PC-9 (cell line): ENCODE measurements at regions not wholly inside any gene's neighbourhood (a gene's known extent, or its start where the extent isn't known, plus 50 kb on each side); places are given as distances from the start of the nearest gene placed in this dataset.

Source experiments
- BruUV-seq: library from RNA; stranded (reverse); fragments of 400-500 nt; replicated peaks from 2 replicates; lab custom pipeline; 2021; lab: Mats Ljungman, UMichigan
- CTCF ChIA-PET: fragments of 300-600 bp; sonication (Branson Sonifier 250); formaldehyde crosslinking; loops from one replicate; lab custom pipeline; 2022; ENCODE audit warnings: antibody characterized with exemption; lab: Charles Lee
- POLR2A ChIA-PET: fragments of 300-600 bp; sonication (Branson Sonifier 250); formaldehyde crosslinking; loops from one replicate; lab custom pipeline; 2022; ENCODE audit warnings: antibody characterized with exemption; ENCODE audit not compliant: unreplicated experiment; lab: Charles Lee
- DNase-seq, 2 experiments: peaks; one replicate each; pipeline versions ENCODE4 v3.0.0 to v3.0.0-alpha.2; 2015 to 2022; ENCODE audit warnings: mixed read lengths in 1 of 2
- H2AFZ ChIP-seq: fragments of 200-600 bp; sonication (generic); 2 replicates; pipeline ENCODE4 v1.8.1; 2017; ENCODE audit warnings: antibody characterized with exemption
- H3F3A ChIP-seq: fragments of 200-600 bp; sonication (generic); 2 replicates; pipeline ENCODE4 v1.8.1; 2017; ENCODE audit warnings: antibody characterized with exemption, mild to moderate bottlenecking, low read depth; ENCODE audit not compliant: insufficient read depth
- H3K27ac ChIP-seq: fragments of 200-600 bp; sonication (generic); 2 replicates; pipeline ENCODE4 v1.6.1; 2016; ENCODE audit warnings: mixed run types
- H3K27me3 ChIP-seq: fragments of 200-600 bp; sonication (generic); 2 replicates; pipeline ENCODE4 v1.6.1; 2016; ENCODE audit warnings: low read depth, mixed run types; ENCODE audit not compliant: insufficient read depth
- H3K36me3 ChIP-seq: fragments of 200-600 bp; sonication (generic); 2 replicates; pipeline ENCODE4 v1.6.1; 2016; ENCODE audit warnings: low read depth, mixed run types
- H3K4me1 ChIP-seq: fragments of 200-600 bp; sonication (generic); replicated peaks from 2 replicates; pipeline ENCODE4 v1.6.1; 2016; ENCODE audit warnings: mixed run types; ENCODE audit not compliant: insufficient read depth
- H3K4me2 ChIP-seq: fragments of 200-600 bp; sonication (generic); 2 replicates; pipeline ENCODE4 v1.6.1; 2017; ENCODE audit warnings: mixed run types
- H3K4me3 ChIP-seq: fragments of 200-600 bp; sonication (generic); 2 replicates; pipeline ENCODE4 v1.6.1; 2016; ENCODE audit warnings: mixed run types
- H3K79me2 ChIP-seq: fragments of 200-600 bp; sonication (generic); 2 replicates; pipeline ENCODE4 v1.6.1; 2017; ENCODE audit warnings: low read depth, mixed run types
- H3K9me2 ChIP-seq: fragments of 200-600 bp; sonication (generic); 2 replicates; pipeline ENCODE4 v1.8.1; 2017; ENCODE audit warnings: mild to moderate bottlenecking; ENCODE audit not compliant: insufficient read depth
- H3K9me3 ChIP-seq: fragments of 200-600 bp; sonication (generic); 2 replicates; pipeline ENCODE4 v1.8.1; 2016; ENCODE audit warnings: low read depth; ENCODE audit not compliant: insufficient read depth
- H4K20me1 ChIP-seq: fragments of 200-600 bp; sonication (generic); 2 replicates; pipeline ENCODE4 v1.8.1; 2017; ENCODE audit not compliant: insufficient read depth
- CTCF ChIP-seq: fragments of 200-600 bp; sonication (generic); conservative IDR thresholded peaks from 2 replicates; pipeline ENCODE4 v1.6.1; 2017; ENCODE audit warnings: mixed run types, antibody characterized with exemption, mild to moderate bottlenecking, moderate library complexity
- EZH2 ChIP-seq: fragments of 200-600 bp; sonication (generic); IDR thresholded peaks from 2 replicates; pipeline ENCODE4 v1.8.0; 2017; ENCODE audit warnings: antibody characterized with exemption, low read depth
- intact Hi-C: fragments of 100-400 bp; cut with micrococcal nuclease; formaldehyde crosslinking; loops from one replicate; pipeline ENCODE4 v1.10.0; 2022; ENCODE audit not compliant: unreplicated experiment

DNA sequence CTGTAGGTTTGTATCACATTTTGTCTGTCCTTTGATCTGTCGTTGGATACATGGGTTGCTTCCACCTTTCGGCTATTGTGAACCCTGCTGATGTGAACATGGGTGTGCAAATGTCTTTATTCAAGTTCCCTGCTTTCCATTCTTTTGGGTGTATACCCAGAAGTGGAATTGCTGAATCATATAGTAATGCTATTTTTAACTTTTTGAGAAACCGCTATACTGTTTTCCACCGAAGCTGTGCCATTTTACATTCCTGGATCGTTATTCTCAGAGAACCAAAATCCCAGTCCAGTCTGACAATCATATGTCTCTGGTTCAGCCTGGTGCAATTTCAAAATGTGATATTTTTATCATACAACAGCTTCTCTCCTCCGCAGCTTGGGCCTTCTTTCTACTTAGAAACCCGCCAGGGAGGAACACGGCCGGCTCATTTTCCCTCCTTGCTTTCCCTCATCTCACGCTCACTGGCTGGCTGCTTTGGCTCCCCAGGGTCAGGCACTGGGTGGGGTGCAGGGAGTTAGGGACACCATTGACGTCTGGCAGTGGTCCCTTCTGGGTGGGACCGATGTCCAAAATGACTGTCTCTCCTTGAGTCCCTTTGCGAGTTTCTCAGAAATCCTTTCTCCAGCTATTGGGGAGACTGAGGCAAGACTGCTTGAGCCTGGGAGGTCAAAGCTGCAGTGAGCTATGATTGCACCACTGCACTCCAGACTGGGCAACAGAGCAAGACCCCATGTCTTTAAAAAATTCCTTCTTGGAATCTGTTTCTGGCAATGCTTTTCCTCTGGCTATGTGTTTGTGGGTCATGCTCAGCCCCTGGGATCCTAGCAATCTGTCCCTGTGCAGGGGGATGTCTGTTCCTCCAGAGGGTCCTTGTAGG lies 73.5 kb upstream of the AKT3 start:
- ChIA-PET CTCF (interaction anchor here (0.6 kb wide), 1 partner anchor 79 kb away, joined by 3 read pairs; no protein-coding TSS in a partner anchor), POLR2A (interaction anchor here (0.7 to 1.1 kb wide), 2 partner anchors 73 to 136 kb away, joined by 3 to 9 read pairs; partner anchors contain the start of gene AKT3)
- H3K9me2 ChIP-seq: no peaks in the 10 kb centered on the region
- H3K79me2 ChIP-seq: no peaks in the 10 kb centered on the region
- H2AFZ ChIP-seq: no peak overlapping the region
- BruUV-seq: TSS peak; percentile 69
- peaks cover 76% of the 10 kb centered on the region for H3K4me1 ChIP-seq
- TF ChIP-seq CTCF: no peak
- no peak for TF ChIP-seq EZH2
- H3K27me3 ChIP-seq: no peaks in the 10 kb centered on the region
- peak overlapping the region; percentile 74 for H3K4me2 ChIP-seq
- H4K20me1 ChIP-seq: no peaks in the 10 kb centered on the region
- H3K27ac ChIP-seq: peak overlapping the region; percentile 97
- 0 out of 2 replicates have a peak, but pooled peaks cover 3% of the 10 kb centered on the region for H3K36me3 ChIP-seq
- H3K9me3 ChIP-seq: no peaks in the 10 kb centered on the region
- H3K4me3 ChIP-seq: peak overlapping the region; percentile 8; the same call in 1 of the 2 replicates
- intact Hi-C loops: loop anchor here (1.0 to 10.0 kb wide), 2 partner anchors 125 to 209 kb away; no protein-coding TSS in a partner anchor
- no peak for DNase-seq
- peaks cover 49% of the 10 kb centered on the region for H3F3A ChIP-seq

GRCh38 chr1:243921111-243921510 lies 71.1 kb upstream of the AKT3 start:
- BruUV-seq: no TSS peak
- no peaks in the 10 kb centered on the region for H3K9me3 ChIP-seq
- CTCF ChIA-PET: no interaction called here
- no peaks in the 10 kb centered on the region for H3K79me2 ChIP-seq
- H3K4me1 ChIP-seq: peaks cover 76% of the 10 kb centered on the region
- H3K9me2 ChIP-seq: no peaks in the 10 kb centered on the region
- H3K27me3 ChIP-seq: no peaks in the 10 kb centered on the region
- no peak overlapping the region for H3K4me2 ChIP-seq
- H3K4me3 ChIP-seq: no peak overlapping the region
- no peak overlapping the region for H3K27ac ChIP-seq
- 0 out of 2 replicates have a peak, but pooled peaks cover 3% of the 10 kb centered on the region for H3K36me3 ChIP-seq
- POLR2A ChIA-PET: no interaction called here
- H4K20me1 ChIP-seq: no peaks in the 10 kb centered on the region
- H2AFZ ChIP-seq: no peak overlapping the region
- peaks cover 46% of the 10 kb centered on the region for H3F3A ChIP-seq
- intact Hi-C loops: loop anchor here (10.0 kb wide), 1 partner anchor 206 kb away; no protein-coding TSS in a partner anchor
- DNase-seq: no peak
- TF ChIP-seq CTCF: no peak
- TF ChIP-seq EZH2: no peak

- H3K4me1 ChIP-seq: peaks cover 56% of the 10 kb centered on the region
- ChIA-PET CTCF (no interaction called here), POLR2A (interaction anchor here (0.7 kb wide), 1 partner anchor 9 kb away, joined by 3 read pairs; no protein-coding TSS in a partner anchor)
- H3K27me3 ChIP-seq: no peaks in the 10 kb centered on the region
- intact Hi-C loops: loop anchor here (2.0 to 5.0 kb wide), 2 partner anchors 66 to 131 kb away; partner anchors contain the start of gene AKT3
- peak in 1 of 2 experiments; percentile 50 for DNase-seq
- H3F3A ChIP-seq: peaks cover 24% of the 10 kb centered on the region
- no peaks in the 10 kb centered on the region for H3K79me2 ChIP-seq
- H3K4me3 ChIP-seq: peak overlapping the region; percentile 35; the same call in 1 of the 2 replicates
- peak overlapping the region; percentile 76 for H2AFZ ChIP-seq
- TF ChIP-seq EZH2 (no peak), CTCF (no peak)
- H3K36me3 ChIP-seq: 0 out of 2 replicates have a peak, but pooled peaks cover 3% of the 10 kb centered on the region
- H3K9me3 ChIP-seq: no peaks in the 10 kb centered on the region; the same call in 1 of the 2 replicates
- no peaks in the 10 kb centered on the region for H4K20me1 ChIP-seq
- H3K4me2 ChIP-seq: peak overlapping the region; percentile 69
- BruUV-seq: TSS peak; percentile 88
- H3K27ac ChIP-seq: peak overlapping the region; percentile 80
- H3K9me2 ChIP-seq: no peaks in the 10 kb centered on the region
Measured at GRCh38 chr1:243917863-243918565, 68.0 kb upstream of the AKT3 start.
